SK-N-SH (cell line): ENCODE measurements at regions not wholly inside any gene's neighbourhood (a gene's known extent, or its start where the extent isn't known, plus 50 kb on each side); places are given as distances from the start of the nearest gene placed in this dataset.

ENCODE experiments used
- CHD2 ChIP-seq: fragments of 150-350 bp; IDR thresholded peaks from 2 replicates; pipeline ENCODE4 v1.6.1; 2018; ENCODE audit warnings: low read length; ENCODE audit not compliant: partially characterized antibody
- MEF2A ChIP-seq: IDR thresholded peaks from 2 replicates; pipeline ENCODE4 v1.4.0; 2012; ENCODE audit warnings: low read depth, borderline replicate concordance
- TF ChIP-seq, protein P1 (sequence below): IDR thresholded peaks from 2 replicates; pipeline ENCODE4 v1.4.0; 2012; ENCODE audit warnings: low read depth
- TF ChIP-seq, protein P2 (sequence below): fragments of 200-600 bp; sonication (generic); IDR thresholded peaks from 2 replicates; pipeline ENCODE4 v1.6.1; 2017; ENCODE audit warnings: antibody characterized with exemption, mild to moderate bottlenecking, moderate library complexity
- TF ChIP-seq, protein P3 (sequence below): fragments of 150-350 bp; IDR thresholded peaks from 2 replicates; pipeline ENCODE4 v1.6.1; 2017; ENCODE audit warnings: antibody characterized with exemption, low read length, low read depth, borderline replicate concordance
- TF ChIP-seq, protein P4 (sequence below): IDR thresholded peaks from 2 replicates; pipeline ENCODE4; 2012
- TF ChIP-seq, protein P5 (sequence below): IDR thresholded peaks from 2 replicates; pipeline ENCODE4 v1.6.1; 2012; ENCODE audit warnings: mild to moderate bottlenecking, low read depth, low read length, moderate library complexity

DNA sequence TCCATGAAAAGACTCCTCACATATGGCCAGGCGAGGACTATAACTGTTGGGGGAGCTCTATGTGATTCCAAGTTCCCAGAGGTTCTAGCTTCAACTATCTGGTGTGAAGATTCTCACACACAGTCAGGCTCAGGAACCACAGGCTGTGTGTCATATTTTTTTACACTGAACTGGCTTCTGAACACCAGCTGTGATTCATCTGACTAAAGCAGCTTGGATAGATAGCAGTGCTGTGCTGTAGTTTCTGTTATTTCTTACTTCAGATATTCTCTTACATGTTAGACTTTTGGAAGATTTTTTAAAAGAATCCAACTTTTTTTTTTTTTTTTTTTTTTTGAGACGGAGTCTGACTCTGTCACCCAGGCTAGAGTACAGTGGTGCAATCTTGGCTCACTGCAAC is 140.7 kb upstream of the MCHR2 start:
- TF ChIP-seq, protein P1, sequence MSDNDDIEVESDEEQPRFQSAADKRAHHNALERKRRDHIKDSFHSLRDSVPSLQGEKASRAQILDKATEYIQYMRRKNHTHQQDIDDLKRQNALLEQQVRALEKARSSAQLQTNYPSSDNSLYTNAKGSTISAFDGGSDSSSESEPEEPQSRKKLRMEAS, result no peak
- TF ChIP-seq, protein P2, sequence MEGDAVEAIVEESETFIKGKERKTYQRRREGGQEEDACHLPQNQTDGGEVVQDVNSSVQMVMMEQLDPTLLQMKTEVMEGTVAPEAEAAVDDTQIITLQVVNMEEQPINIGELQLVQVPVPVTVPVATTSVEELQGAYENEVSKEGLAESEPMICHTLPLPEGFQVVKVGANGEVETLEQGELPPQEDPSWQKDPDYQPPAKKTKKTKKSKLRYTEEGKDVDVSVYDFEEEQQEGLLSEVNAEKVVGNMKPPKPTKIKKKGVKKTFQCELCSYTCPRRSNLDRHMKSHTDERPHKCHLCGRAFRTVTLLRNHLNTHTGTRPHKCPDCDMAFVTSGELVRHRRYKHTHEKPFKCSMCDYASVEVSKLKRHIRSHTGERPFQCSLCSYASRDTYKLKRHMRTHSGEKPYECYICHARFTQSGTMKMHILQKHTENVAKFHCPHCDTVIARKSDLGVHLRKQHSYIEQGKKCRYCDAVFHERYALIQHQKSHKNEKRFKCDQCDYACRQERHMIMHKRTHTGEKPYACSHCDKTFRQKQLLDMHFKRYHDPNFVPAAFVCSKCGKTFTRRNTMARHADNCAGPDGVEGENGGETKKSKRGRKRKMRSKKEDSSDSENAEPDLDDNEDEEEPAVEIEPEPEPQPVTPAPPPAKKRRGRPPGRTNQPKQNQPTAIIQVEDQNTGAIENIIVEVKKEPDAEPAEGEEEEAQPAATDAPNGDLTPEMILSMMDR, result no peak
- TF ChIP-seq MEF2A (no peak), CHD2 (no peak)
- TF ChIP-seq, protein P3, sequence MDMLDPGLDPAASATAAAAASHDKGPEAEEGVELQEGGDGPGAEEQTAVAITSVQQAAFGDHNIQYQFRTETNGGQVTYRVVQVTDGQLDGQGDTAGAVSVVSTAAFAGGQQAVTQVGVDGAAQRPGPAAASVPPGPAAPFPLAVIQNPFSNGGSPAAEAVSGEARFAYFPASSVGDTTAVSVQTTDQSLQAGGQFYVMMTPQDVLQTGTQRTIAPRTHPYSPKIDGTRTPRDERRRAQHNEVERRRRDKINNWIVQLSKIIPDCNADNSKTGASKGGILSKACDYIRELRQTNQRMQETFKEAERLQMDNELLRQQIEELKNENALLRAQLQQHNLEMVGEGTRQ, result no peak
- TF ChIP-seq, protein P4, sequence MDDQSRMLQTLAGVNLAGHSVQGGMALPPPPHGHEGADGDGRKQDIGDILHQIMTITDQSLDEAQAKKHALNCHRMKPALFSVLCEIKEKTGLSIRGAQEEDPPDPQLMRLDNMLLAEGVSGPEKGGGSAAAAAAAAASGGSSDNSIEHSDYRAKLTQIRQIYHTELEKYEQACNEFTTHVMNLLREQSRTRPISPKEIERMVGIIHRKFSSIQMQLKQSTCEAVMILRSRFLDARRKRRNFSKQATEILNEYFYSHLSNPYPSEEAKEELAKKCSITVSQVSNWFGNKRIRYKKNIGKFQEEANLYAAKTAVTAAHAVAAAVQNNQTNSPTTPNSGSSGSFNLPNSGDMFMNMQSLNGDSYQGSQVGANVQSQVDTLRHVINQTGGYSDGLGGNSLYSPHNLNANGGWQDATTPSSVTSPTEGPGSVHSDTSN, result no peak
- TF ChIP-seq, protein P5, sequence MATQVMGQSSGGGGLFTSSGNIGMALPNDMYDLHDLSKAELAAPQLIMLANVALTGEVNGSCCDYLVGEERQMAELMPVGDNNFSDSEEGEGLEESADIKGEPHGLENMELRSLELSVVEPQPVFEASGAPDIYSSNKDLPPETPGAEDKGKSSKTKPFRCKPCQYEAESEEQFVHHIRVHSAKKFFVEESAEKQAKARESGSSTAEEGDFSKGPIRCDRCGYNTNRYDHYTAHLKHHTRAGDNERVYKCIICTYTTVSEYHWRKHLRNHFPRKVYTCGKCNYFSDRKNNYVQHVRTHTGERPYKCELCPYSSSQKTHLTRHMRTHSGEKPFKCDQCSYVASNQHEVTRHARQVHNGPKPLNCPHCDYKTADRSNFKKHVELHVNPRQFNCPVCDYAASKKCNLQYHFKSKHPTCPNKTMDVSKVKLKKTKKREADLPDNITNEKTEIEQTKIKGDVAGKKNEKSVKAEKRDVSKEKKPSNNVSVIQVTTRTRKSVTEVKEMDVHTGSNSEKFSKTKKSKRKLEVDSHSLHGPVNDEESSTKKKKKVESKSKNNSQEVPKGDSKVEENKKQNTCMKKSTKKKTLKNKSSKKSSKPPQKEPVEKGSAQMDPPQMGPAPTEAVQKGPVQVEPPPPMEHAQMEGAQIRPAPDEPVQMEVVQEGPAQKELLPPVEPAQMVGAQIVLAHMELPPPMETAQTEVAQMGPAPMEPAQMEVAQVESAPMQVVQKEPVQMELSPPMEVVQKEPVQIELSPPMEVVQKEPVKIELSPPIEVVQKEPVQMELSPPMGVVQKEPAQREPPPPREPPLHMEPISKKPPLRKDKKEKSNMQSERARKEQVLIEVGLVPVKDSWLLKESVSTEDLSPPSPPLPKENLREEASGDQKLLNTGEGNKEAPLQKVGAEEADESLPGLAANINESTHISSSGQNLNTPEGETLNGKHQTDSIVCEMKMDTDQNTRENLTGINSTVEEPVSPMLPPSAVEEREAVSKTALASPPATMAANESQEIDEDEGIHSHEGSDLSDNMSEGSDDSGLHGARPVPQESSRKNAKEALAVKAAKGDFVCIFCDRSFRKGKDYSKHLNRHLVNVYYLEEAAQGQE, result no peak
